ENCODE measurements at regions not wholly inside any gene's neighbourhood (a gene's known extent, or its start where the extent isn't known, plus 50 kb on each side); places are given as distances from the start of the nearest gene placed in this dataset.
"Not testable (repeated sequence)": the region's sequence is repeated elsewhere in the genome, so short reads cannot be mapped to it uniquely, and the experiment has no call there.

DNA sequence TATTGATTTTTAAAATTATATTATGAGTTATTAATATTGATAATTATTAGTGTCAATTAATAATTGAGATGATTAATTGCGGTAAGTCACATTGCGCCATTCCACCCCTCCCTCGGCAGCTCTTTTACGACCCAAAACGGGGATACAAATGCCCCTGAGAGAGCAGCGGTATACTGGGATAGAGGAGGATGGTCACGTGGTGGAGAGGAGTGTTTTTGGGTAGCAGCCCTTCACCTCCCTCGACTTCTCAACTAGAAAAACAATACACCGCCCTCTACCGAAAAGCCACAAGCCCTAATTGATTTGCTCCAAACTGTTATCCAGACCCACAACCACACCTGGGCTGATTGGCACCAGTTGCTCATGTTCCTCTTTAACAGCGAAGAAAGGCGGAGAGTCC lies 71.0 kb downstream of the DAPL1 start:
- DNase-seq: not testable (repeated sequence)

DNA sequence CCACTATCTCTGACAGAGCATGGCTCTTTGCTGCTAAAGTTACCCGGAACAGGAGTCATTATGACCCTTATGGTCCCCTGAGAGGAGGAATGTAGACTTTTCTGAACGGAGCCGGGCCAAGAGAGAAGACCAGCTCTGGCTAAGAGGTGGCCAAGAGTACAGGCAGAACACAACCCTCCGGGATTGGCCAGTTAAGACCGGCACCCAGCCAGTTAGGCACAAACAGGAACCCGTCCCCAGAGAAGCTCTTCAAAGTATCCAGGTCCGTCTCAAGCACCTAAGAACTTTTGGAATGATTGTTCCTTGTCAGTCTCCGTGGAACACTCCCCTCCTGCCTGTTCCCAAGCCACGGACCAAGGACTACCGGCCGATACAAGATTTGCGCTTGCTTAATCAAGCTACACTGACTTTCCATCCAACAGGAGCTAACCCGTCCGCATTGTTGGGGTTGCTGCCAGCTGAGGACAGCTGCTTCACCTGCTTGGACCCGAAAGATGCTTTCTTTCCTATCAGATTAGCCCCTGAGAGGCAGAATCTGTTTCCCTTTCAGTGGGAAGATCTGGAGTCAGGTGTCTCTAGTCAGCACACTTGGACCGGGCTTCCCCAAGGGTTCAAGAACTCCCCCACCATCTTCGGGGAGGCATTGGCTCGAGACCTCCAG lies 72.5 kb downstream of the DAPL1 start:
- not testable (repeated sequence) for DNase-seq

DNA sequence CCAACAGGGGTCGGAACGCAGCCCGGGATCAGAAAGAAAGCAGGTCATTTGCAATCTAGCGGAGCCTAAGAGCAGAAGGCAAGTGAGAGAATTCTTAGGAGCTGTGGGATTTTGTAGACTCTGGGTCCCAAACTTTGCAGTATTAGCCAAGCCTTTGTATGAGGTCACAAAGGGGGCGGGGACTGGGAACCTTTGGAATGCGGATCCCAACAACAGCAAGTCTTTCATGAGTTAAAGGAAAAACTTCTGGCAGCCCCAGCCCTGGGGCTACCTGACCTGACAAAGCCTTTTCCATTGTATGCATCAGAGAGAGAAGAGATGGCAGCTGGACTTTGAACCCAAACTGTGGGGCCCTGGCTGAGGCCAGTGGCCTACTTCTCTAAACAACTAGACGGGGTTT lies 73.3 kb downstream of the DAPL1 start:
- DNase-seq: not testable (repeated sequence)

DNA sequence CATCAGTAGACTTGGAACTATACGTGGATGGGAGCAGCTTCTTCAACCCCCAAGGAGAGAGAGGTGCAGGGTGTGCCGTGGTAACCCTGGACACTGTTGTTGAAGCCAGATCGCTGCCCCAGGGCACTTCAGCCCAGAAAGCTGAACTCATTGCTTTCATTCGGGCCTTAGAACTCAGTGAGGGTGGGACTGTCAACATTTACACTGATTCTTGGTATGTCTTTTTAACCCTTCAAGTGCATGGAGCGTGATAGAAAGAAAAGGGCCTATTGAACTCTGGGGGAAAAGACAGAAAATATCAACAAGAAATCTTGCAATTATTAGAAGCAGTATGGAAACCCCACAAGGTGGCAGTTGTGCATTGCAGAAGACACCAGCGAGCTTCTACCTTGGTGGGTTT lies 74.0 kb downstream of the DAPL1 start:
- DNase-seq: not testable (repeated sequence)

- DNase-seq: not testable (repeated sequence)
Observed at GRCh38 chr2:158869609-158870008, 74.5 kb downstream of the DAPL1 start.

DNA sequence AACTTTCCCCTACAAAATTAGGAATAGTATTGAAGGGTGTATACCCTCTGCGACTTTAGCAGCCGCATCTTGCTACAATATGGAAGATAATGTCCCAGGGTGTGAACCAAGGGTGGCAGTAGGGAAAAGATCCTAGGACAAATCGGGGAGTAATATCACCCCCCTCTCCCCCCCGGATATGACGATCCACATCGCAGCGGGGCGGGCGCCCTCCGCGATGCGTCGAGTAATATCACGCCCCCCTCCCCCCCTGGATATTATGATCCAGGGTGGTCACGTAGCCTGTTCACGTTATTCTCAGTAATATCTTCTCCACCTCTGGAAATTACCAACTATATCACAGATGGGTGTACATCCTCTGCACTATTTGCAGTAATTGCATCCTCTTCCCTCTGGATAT lies 82.9 kb downstream of the DAPL1 start:
- no peak for DNase-seq

DNA sequence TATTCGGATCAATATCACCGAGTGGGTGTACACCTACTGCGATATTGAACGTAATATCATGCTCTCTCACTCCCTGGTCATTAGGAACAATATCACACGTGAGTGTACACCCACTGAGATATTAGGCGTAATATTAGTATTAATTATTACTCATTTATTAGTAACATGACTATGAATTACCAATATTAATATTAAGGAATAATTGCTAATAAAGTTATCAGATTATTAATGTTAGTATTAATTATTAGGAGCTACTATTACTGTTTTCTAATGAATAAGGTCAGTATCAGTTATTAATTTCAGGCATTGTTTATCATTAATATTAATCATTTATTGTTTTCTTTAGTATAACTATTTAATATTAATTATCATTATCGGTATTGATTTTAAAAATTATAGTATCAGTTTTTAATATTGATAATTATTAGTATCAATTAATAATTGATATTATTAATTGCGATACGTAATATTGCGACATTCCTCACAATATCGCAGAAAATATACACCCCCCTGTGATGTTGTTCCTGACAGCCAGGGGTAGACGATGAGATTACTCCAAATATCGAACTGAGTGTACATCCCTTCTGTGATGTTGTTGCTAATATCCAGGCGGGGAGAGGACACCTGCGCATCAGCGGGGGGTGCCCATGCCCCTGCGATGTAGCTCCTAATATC lies 84.2 kb downstream of the DAPL1 start:
- no peak for DNase-seq

- no peak for DNase-seq
Observed at GRCh38 chr2:158882297-158882696, 86.1 kb upstream of the TANC1 start.

GRCh38 chr2:158884552-158884951 lies 83.9 kb upstream of the TANC1 start:
- DNase-seq: not testable (repeated sequence)

DNA sequence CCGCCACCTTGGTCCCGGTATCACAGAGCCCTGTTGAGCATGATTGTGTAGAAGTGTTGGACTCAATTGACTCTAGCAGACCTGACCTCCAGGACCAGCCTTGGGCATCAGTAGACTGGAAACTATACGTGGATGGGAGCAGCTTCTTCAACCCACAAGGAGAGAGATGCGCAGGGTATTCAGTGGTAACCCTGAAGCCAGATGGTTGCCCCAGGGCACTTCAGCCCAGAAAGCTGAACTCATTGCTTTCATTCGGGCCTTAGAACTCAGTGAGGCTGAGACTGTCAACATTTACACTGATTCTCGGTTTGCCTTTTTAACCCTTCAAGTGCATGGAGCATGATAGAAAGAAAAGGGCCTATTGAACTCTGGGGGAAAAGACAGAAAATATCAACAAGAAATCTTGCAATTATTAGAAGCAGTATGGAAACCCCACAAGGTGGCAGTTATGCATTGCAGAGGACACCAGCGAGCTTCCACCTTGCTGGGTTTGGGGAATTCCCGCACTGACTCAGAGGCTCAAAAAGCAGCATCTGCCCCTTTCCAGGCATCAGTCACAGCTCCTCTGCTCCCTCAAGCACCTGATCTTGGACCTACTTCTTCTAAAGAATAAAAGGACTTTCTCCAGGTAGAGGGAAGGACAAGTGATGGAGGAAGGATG lies 83.3 kb upstream of the TANC1 start:
- DNase-seq: not testable (repeated sequence)

DNA sequence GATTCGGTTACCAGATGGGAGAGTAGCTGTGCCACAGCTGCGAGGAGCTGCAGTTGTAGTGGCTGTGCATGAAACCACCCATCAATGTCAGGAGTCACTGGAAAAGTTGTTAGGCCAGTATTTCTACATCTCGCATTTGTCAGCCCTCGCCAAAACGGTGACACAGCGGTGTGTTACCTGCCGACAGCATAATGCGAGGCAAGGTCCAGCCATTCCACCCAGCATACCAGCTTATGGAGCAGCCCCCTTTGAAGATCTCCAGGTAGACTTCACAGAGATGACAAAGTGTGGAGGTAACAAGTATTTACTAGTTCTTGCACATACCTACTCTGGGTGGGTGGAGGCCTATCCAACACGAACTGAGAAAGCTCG lies 82.8 kb upstream of the TANC1 start:
- DNase-seq: not testable (repeated sequence)

DNA sequence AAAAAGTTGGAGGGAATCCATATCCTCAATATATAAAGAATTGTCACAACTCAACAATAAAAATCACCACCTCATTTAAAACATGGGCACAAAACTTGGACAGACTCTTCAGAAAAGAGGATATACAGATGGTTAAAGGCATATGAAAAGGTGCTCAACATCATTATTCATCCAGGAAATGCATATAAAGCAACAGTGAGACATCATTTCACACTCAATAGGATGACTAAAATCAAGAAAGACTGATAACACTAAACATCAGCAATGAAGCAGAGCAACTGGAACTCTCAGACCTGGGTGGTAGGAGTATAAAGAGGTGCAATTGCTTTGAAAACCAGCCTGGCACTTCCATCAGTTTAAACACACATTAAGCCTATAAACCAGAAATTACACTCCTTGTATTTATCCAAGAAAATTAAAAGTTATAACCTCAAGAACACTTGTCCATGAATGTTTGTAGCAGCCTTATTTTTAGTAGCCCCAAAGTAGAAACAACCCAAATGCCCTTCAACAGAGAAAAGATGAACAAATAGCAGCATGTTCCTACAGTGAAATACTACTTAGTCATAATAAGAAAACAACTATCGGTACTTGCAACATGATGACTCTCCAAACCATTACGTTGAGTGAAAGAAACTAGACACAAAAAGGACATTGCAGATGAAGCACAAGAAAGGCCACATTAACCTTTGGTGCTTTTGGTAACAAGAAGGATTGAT lies 79.1 kb upstream of the TANC1 start:
- DNase-seq: no peak

GRCh38 chr2:158890296-158890905 lies 78.0 kb upstream of the TANC1 start:
- no peak for DNase-seq

DNA sequence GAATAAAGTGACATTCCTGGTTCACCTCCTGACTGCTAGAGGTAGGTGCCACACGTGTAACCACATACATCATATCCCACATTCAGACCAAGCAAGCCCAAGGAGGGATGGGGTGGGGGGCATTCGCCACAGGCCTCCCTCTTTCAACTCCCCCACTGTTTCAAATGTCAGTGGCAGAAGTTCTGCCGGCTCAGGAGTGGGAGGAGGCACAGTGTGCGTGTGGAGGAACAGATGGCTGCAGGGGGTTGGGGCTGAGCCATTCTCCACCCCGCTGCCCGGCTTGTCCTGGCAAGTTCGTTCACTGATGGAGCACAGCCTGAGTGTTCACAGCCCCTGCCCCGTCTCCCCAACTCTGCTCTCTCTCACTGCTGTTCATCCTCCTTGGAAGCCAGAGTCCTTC lies 75.4 kb upstream of the TANC1 start:
- DNase-seq: no peak

- DNase-seq: no peak
Observed at GRCh38 chr2:158893474-158893873, 75.0 kb upstream of the TANC1 start.

- no peak for DNase-seq
Observed at GRCh38 chr2:158894078-158894477, 74.4 kb upstream of the TANC1 start.

- DNase-seq: no peak
Observed at GRCh38 chr2:158894572-158894971, 73.9 kb upstream of the TANC1 start.

- DNase-seq: no peak
Observed at GRCh38 chr2:158900345-158900744, 68.1 kb upstream of the TANC1 start.

DNA sequence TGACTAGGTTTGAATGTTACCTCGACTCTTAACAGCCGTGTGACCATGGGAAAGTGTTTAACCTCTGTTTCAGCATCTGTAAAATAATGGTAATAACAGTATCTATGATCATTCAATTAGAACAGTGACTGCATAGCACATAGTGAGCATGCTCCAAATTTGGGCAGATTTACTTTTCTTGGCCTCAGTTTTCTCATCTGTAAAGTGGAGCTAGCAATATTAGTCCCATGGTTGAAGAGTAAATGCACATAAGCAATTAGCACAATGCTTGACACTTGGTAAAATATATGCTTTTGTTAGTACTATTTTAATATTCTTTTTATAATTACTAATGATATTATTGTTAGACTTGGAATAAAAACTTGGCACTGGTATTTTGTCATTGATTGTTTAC lies 66.4 kb upstream of the TANC1 start:
- DNase-seq: no peak

DNA sequence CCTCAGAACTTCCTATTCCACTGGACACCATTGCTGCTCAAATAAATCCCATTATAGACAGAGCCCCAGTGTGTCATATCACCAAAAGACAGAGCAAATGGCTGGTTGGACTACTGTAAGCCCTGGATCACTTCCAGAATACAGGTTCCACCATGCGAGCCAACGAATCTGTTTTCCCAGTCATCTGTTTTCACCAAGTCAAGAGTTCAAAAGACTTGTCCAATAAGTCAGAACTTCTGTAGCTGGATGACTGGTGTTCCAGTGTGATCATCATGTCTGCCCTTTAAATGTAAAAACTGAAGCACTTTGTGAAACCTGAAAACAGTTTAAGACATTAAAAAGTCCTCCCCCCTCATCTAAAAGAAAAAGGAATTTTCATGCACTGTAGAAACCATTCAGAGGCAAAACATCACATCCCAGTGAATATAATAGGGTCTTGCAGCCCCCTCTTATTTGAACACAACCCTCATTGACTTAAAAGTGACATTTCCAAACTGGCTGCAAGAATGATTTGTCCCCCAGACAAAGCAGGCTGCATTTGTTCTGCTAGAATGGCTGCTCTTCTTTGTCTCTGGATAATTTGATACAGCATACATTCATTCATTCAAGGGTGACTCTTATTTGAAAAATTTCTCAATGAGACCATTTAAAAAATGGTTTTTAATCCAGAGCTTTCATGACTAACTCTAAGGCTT lies 64.6 kb upstream of the TANC1 start:
- no peak for DNase-seq

DNA sequence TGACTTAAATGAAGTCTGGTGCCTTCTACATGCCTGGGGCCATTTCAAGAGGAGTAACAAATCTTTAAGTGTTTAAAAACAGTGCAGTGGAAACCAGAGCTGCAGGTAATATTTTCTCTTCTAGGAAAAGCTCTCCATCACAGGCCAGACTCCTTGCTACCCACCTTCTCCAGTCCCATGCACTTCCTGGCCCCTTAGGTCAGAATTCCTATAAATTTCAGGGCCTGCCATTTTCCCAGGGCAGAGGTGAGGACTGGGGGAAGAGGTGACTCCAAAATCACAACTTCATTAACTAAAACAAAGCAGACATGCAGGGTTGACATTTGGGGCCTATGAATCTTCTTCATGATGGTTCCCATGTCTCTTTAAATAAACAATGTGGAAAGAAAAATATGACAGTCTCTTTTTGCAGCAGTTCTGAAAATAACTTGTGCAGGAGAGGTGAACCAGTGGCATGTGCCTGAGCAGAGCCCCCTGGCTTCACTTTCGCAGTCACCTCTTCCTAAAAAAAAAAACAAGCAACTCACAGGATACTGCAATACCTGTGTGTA lies 63.7 kb upstream of the TANC1 start:
- no peak for DNase-seq

- DNase-seq: no peak
Observed at GRCh38 chr2:158905341-158905740, 63.1 kb upstream of the TANC1 start.

All from dermis blood vessel endothelial cell (primary cell).